Activated CD4-positive, alpha-beta T cell treated with anti-CD3 and anti-CD28 coated beads, Interleukin-2, amount 50 U/mL, for 24 hours (primary cell): ENCODE measurements at regions not wholly inside any gene's neighbourhood (a gene's known extent, or its start where the extent isn't known, plus 50 kb on each side); places are given as distances from the start of the nearest gene placed in this dataset.
"Not testable (repeated sequence)": the region's sequence is repeated elsewhere in the genome, so short reads cannot be mapped to it uniquely, and the experiment has no call there.

ENCODE experiments used
- DNase-seq, 2 donors: peaks; one replicate each; pipeline ENCODE4 v3.0.0-alpha.2; 2020; ENCODE audit warnings: low read depth in 1 of 2, low spot score in 1 of 2

- DNase-seq: no peak
Measured at GRCh38 chr7:17396692-17397091, 98.2 kb downstream of the AHR start.

- DNase-seq: no peak
Measured at GRCh38 chr7:17401791-17402627, 103.6 kb downstream of the AHR start.

GRCh38 chr7:17402628-17403278 is 104.3 kb downstream of the AHR start:
- no peak for DNase-seq

DNA sequence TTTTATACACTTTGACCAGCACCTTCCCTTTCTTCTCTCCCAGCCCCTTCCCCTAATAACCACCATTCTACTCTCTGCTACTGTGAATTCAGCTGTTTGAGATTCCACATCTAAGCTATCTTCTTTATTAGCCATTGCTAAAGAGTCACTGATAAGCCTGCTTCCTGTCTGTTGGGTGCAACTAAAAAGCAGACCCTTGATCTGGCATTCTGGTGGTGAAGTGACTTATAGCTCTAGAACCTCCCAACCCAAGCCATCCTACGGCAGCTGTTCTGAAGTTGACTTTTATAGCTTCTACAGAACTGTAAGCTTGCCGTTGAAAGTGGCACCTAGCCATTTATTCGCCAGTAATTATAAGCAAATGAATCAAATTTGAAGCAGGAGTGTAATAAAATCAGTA is 105.6 kb downstream of the AHR start:
- DNase-seq: no peak

DNA sequence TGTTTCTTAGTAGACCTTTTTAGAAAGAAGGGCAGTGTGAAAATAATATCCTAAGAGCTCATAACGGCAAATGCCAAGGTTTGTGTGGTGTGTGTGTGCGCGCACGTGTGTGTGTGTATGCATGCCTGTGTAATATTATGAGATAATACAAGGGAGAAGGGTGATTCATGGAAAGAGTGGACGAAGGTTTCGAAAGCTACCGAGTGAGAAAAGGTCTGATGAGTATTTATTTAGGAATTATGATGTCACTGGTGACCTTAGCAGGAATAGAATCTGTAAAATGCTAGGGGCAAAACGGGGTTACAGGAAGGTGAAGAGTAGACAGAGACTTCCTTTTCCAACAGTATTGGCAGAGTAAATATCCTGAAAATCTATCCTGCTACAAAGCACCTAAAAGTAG is 107.3 kb downstream of the AHR start:
- DNase-seq: no peak

- DNase-seq: no peak
Measured at GRCh38 chr7:17406738-17407137, 108.3 kb downstream of the AHR start.

- no peak for DNase-seq
Measured at GRCh38 chr7:17407229-17407628, 108.8 kb downstream of the AHR start.

GRCh38 chr7:17408245-17408903 is 109.9 kb downstream of the AHR start:
- no peak for DNase-seq

DNA sequence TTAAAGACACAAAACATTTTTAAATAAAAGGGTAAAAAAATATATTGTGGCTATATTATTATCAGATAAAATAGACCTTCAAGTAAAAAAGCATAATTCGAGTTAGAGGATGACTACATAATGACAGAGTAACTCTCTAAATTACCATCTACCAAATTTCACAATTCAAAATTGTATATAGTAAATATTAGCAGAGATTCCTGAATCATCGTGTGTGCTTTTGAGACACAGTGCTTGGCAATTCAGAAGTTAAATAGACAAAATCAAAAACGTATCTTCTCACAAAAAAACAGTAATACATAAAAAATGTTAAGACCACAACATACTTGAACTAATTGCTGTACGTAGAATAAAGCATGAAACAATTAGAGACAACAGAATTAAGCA is 110.4 kb downstream of the AHR start:
- no peak for DNase-seq

DNA sequence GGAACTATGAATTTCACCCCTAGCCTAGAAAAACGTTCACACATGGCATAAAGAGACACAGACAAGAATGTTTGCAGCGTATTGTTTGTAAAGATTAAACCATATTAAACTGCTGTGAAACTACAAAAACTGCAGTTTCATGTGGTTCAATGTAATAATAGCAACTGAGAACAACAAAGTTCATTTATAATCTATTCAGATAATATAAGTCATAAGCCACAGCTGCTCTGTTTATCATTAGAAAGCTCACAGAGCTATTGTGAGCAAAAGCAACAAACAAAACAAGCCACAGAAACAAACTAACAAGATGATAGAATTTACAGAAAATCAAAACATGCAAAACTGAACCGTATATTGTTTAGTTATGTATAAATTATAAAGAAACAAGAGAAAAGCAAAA is 113.5 kb downstream of the AHR start:
- DNase-seq: no peak

DNA sequence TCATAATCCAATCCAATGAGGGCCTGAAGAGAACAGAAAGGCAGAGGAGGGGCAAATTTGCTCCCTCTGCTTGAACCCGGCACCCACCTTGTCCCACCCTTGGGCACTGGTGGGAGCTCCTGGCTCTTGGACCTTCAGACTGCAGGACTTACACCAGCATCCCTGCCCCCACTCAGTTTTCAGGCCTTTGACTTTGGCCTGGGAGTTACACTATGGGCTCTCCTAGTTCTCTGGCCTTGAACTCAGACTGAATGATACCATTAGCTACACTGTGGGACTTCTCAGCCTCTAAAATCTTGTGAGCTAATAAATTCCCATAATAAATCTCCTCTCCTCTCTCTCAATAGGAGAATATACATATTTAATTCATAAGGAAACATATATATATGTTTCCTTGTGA is 114.4 kb downstream of the AHR start:
- DNase-seq: no peak

- no peak for DNase-seq
Measured at GRCh38 chr7:17415955-17416354, 117.5 kb downstream of the AHR start.

DNA sequence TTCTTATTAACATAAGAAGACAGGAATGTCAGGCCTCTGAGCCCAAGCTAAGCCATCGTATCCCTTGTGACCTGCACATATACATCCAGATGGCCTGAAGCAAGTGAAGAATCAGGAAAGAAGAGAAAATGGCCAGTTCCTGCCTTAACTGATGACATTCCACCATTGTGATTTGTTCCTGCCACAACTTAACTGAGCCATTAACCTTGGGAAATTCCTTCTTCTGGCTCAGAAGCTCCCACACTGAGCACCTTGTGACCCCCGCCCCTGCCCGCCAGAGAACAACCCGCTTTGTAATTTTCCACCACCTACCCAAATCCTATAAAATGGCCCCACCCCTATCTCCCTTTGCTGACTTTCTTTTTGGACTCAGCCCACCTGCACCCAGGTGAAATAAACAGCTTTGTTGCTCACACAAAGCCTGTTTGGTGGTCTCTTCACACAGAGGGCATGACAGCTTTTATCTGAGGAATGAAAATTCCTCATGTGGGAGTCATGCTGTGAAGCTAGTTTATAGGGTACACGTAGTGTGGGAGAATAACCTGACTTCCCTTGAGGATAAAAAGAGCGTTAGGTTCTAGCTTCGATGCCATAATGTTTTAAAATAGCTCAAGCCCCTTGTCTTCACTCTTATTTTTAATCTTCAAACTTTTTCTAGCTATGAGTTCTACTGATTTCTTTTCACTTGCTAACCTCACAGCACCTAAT is 122.0 kb downstream of the AHR start:
- DNase-seq: not testable (repeated sequence)

- no peak for DNase-seq
Measured at GRCh38 chr7:17421941-17422340, 123.5 kb downstream of the AHR start.

DNA sequence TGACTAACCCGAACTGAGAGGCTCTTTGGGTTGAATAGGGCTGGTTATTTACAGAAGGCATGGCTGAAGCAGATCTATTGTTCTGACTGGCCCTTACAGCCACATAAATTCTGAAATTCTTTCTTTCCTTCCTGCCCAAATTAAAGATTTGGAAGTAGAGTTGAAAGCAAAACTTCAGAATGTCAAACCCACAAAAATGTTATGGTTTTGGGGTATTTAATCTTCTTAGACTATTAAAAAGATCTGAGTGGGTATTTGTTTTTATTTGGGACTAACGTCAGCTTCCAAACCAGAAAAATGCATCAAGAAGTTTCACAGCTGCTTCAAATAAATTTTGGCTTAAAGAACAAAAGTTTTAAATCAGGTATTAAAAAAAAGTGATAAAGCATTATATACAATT is 124.5 kb downstream of the AHR start:
- DNase-seq: no peak

DNA sequence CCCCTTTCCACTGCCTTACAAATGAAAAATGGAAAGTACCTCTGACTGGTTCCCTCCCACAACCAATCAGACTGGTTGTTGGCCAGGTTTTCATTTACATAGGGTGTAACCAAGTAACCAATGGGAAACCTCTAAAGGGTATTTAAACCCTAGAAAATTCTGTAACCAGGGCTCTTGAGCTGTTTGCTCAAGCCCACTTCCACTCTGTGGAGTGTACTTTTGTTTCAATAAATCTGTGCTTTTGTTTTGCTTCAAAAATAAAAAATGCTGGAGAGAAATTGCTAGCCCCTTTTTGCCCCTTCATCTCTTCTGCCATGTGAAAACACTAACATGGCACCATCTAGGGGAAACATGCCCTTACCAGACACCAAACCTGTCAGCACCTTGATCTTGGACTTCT is 129.5 kb downstream of the AHR start:
- no peak for DNase-seq

DNA sequence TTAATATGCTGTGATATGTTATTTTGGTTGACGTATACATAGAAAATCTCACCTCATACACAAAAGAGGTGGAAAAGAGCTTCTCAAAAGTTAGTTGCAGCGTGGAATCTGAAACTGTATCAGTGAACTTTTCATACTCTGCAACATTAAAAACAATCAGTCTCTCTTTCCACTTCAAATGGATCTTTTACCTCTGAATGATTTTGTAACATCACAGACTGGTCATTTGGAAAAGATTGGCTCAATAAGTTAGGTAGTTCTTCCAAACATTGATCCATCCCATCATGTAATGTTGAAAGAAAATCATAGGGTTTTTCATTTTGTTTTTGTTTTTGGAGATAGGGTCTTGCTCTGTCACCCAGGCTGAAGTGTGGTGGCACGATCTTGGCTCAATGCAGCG is 131.1 kb downstream of the AHR start:
- no peak for DNase-seq

- no peak for DNase-seq
Measured at GRCh38 chr7:17432793-17433192, 134.3 kb downstream of the AHR start.

GRCh38 chr7:17434191-17434590 is 135.7 kb downstream of the AHR start:
- no peak for DNase-seq

DNA sequence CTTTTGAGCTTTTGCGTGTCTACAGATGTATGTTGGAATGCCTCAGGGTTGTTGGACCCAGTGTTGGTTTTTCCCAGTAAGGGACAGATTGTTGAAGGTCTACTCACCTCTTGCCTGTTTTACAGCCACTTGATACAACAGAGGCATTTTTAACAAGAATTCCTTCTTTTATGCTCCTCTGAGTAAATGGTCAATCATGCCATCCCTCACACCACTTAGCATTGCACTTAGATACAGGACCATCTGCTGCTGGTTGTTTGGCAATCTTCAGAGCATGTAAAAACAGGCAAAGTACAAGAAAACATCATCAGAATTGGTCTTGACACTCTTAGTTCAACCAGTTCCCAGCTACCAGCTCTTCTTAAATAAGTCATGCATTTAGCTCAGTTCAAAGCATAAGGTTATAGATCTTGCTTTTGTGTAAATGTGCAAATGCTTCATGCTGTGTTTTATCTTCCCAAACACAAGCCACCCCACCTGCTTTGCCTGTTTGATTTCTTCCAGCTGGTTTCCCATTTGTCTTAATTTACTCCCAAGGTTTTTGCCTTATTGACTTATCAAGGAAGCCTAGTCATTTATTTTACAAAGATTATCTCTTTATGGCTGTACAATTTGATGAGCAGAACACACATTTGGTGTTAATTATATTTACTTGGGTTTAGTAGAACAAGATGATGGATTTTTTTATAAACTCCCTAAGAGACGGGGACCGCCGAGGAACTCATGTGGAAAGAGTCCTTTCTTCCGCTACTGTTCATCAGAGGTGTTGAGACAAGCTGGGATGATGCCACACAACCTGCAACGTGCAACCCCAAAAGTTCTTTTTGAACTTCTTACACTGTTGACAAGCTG is 136.6 kb downstream of the AHR start:
- no peak for DNase-seq

DNA sequence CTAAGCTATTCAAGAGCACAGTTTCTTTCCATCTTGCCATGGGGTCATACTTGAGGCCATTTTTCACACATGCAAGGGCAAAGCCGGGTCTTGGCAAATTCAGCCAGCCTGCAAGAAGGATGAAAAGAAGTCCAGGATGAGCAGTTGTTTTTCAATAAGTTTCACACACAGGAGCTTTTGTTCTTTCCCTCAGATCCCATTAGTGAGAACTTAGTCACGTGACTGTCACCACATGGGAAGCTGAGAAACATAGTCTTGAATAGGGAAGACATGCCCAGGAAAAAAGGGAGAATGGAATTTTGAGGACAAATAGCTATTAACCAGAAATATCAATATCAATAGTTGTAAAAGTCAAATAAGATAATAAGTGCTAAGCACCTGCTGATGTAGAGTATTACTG is 137.7 kb downstream of the AHR start:
- no peak for DNase-seq
